ENCODE measurements at regions not wholly inside any gene's neighbourhood (a gene's known extent, or its start where the extent isn't known, plus 50 kb on each side); places are given as distances from the start of the nearest gene placed in this dataset.
"Not testable (repeated sequence)": the region's sequence is repeated elsewhere in the genome, so short reads cannot be mapped to it uniquely, and the experiment has no call there.

- no peak overlapping the region for H3K4me3 ChIP-seq (ENCODE audit: low read depth, low read length)
- no peak for DNase-seq (ENCODE audit: low read depth)
- no peak for TF ChIP-seq CTCF (IDR thresholded peaks at IDR 0.05; ENCODE audit: insufficient read depth, low read depth, low read length, missing control alignments)
Observed at GRCh38 chr12:113537046-113537750, 65.5 kb upstream of the LHX5 start.

GRCh38 chr12:113535100-113535499, 63.4 kb upstream of the LHX5 start:
- DNase-seq (ENCODE audit: low read depth), result no peak
- no peak overlapping the region for H3K4me3 ChIP-seq (ENCODE audit: low read depth, low read length)
- no peak for TF ChIP-seq CTCF (IDR thresholded peaks at IDR 0.05; ENCODE audit: insufficient read depth, low read depth, low read length, missing control alignments)

DNA sequence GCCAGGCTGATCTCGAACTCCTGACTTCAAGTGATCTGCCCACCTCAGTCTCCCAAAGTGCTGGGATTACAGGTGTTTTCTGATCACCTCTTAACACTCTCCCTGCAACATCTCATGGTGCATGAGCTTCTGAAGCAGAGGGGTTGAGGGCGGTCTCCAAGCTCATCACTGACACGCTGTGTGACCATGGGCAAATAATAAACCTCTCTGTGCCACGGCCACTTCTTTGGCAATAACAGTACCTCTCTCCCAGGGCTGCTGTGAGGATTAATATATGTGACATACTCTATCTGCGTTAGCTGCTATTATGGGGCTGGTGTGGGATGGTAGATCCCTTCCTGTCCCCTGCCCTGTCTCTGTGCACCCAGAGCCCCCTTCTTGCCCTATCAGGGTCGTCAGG, 62.9 kb upstream of the LHX5 start:
- H3K4me3 ChIP-seq (ENCODE audit: low read depth, low read length), result no peak overlapping the region

DNA sequence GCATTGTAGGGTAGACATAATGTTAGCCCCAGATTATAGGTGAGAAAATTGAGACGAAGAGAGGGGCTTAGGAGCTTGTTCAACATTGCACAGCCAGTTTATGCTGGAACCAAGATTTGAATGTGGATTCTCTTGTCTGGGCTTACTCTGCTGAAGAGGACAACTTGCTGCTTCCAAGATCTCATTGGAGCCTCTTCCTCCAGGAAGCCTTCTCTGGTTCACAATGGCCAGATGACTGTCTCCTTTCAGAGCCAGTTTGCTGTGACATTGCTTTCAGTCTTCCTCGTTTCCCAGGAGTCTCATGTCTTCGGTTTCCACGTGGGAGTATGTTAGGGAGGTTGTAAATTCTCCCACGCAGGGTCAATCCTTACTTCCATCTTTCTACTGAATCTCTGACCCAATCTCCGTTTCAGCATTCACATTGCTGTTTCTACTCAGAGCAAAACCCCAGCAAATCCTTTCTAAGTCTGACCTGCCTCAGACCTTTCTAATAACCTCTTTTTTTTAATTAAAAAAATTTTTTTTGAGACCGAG, 62.2 kb upstream of the LHX5 start:
- no peak overlapping the region for H3K4me3 ChIP-seq (ENCODE audit: low read depth, low read length)
- TF ChIP-seq CTCF (IDR thresholded peaks at IDR 0.05; ENCODE audit: insufficient read depth, low read depth, low read length, missing control alignments), result no peak
- no peak for DNase-seq (ENCODE audit: low read depth)

More for the DNA sequence above, 62.9 kb upstream of the LHX5 start:
- no peak for DNase-seq (ENCODE audit: low read depth)
- TF ChIP-seq CTCF (IDR thresholded peaks at IDR 0.05; ENCODE audit: insufficient read depth, low read depth, low read length, missing control alignments), result no peak

DNA sequence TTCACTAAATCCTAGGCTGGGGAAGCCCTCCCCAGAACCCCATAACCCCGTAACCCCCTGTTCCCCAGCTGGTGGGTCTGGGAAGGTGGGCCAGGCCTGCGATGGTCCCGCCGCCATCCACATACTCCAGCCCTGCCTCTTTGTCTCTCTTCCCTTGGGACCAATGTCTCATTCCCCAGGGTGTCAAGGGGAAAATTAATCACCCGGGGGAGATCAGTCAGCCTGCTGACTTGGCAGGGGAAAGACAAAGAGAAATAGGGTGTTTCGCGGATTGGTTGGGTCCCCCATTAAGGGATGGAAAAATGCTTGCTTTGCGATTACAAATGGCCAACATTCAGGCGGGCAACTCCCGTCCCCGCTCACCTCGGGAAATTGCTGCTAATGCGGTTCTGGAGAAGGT, 60.6 kb upstream of the LHX5 start:
- no peak for DNase-seq (ENCODE audit: low read depth)
- TF ChIP-seq CTCF (IDR thresholded peaks at IDR 0.05; ENCODE audit: insufficient read depth, low read depth, low read length, missing control alignments), result no peak
- no peak overlapping the region for H3K4me3 ChIP-seq (ENCODE audit: low read depth, low read length)

DNA sequence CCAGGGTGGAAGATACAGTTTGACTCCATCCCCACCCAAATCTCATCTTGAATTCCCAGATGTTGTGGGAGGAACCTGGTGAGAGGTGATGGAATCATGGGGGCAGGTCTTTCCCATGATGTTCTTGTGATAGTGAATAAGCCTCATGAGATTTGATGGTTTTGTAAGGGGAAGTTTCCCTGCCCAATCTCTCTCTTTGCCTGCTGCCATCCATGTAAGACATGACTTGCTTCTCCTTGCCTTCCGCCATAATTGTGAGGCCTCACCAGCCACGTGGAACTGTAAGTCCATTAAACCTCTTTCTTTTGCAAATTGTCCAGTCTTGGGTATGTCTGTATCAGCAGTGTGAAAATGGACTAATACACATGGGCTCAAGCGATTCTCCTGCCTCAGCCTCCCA, 59.4 kb upstream of the LHX5 start:
- not testable (repeated sequence) for H3K4me3 ChIP-seq (ENCODE audit: low read depth, low read length); DNase-seq (ENCODE audit: low read depth)

GRCh38 chr12:113528606-113529293, 57.1 kb upstream of the LHX5 start:
- no peak for DNase-seq (ENCODE audit: low read depth)
- no peak for TF ChIP-seq CTCF (IDR thresholded peaks at IDR 0.05; ENCODE audit: insufficient read depth, low read depth, low read length, missing control alignments)
- H3K4me3 ChIP-seq (ENCODE audit: low read depth, low read length), result no peak overlapping the region

Data from GM12865 (cell line).